ENCODE measurements at regions not wholly inside any gene's neighbourhood (a gene's known extent, or its start where the extent isn't known, plus 50 kb on each side); places are given as distances from the start of the nearest gene placed in this dataset.

- Histone ChIP-seq H4K8ac (replicated peaks; ENCODE audit: insufficient read length, low read depth, low read length) (no peak overlapping the region), H3T11ph (ENCODE audit: low read length) (no peak overlapping the region), H2BK20ac (ENCODE audit: low read depth, low read length, poor library complexity, severe bottlenecking) (no peak overlapping the region), H3K14ac (ENCODE audit: insufficient read depth, low read length) (no peak overlapping the region), H3K18ac (ENCODE audit: insufficient read length, low read depth, low read length) (no peak overlapping the region), H4K5ac (ENCODE audit: insufficient read length, low read depth, low read length) (no peak overlapping the region), H3K9me3 (ENCODE audit: control insufficient read depth, low read depth, low read length) (no peaks in the 10 kb centered on the region), H2BK120ac (ENCODE audit: low read depth, low read length, poor library complexity, severe bottlenecking) (no peak overlapping the region), H2AFZ (ENCODE audit: low read length) (no peak overlapping the region), H3K27ac (ENCODE audit: insufficient read length, low read depth, low read length) (no peak overlapping the region), H3K23me2 (ENCODE audit: insufficient read length, low read depth, low read length, poor library complexity, severe bottlenecking) (no peaks in the 10 kb centered on the region), H3K79me2 (ENCODE audit: insufficient read depth, low read length) (no peaks in the 10 kb centered on the region), H2BK5ac (ENCODE audit: insufficient read length, low read length) (no peak overlapping the region), H3K9ac (ENCODE audit: extremely low read depth, insufficient read length, low read length) (no peak overlapping the region), H3K56ac (ENCODE audit: insufficient read length, low read depth, low read length) (no peak overlapping the region), H2AK5ac (ENCODE audit: insufficient read length, low read length) (no peak overlapping the region), H4K20me1 (ENCODE audit: control insufficient read depth, insufficient read depth, insufficient read length) (no peaks in the 10 kb centered on the region), H4K91ac (ENCODE audit: insufficient read length, low read depth, low read length) (no peak overlapping the region), H3K23ac (ENCODE audit: insufficient read length, low read depth, low read length) (no peak overlapping the region), H3K4me2 (ENCODE audit: insufficient read depth, insufficient read length, low read length) (no peak overlapping the region), H3K4me1 (ENCODE audit: insufficient read depth, low read length) (no peaks in the 10 kb centered on the region), H3K4ac (ENCODE audit: low read depth, low read length) (no peak overlapping the region), H2BK12ac (ENCODE audit: insufficient read length, low read depth, low read length) (no peak overlapping the region), H2BK15ac (ENCODE audit: low read depth, low read length) (no peak overlapping the region), H3K79me1 (ENCODE audit: insufficient read depth, low read depth, low read length, poor library complexity, severe bottlenecking) (no peaks in the 10 kb centered on the region), H3K27me3 (ENCODE audit: insufficient read depth, low read length) (no peaks in the 10 kb centered on the region)
- TF ChIP-seq CTCF (conservative IDR thresholded peaks at IDR 0.05) = no peak
- no CpG with 5 or more reads among the region's 2 CpGs for WGBS (ENCODE audit: extremely low coverage, insufficient read length, low lambda C conversion rate)
- Mint-ChIP-seq H3K27me3 (ENCODE audit: low read depth) (no peaks in the 10 kb centered on the region), H3K9me3 (no peaks in the 10 kb centered on the region), H3K36me3 (ENCODE audit: insufficient read depth in 1 of 3, low read depth in 3 of 3) (no peaks in the 10 kb centered on the region; a peak in 1 of 7 replicates), H3K27ac (no peak overlapping the region), H3K4me3 (no peak overlapping the region), H3K4me1 (no peaks in the 10 kb centered on the region)
- no peak for DNase-seq
Measured at GRCh38 chr7:17090751-17091150, 207.7 kb upstream of the AHR start.
